ENCODE measurements at regions not wholly inside any gene's neighbourhood (a gene's known extent, or its start where the extent isn't known, plus 50 kb on each side); places are given as distances from the start of the nearest gene placed in this dataset.

DNA sequence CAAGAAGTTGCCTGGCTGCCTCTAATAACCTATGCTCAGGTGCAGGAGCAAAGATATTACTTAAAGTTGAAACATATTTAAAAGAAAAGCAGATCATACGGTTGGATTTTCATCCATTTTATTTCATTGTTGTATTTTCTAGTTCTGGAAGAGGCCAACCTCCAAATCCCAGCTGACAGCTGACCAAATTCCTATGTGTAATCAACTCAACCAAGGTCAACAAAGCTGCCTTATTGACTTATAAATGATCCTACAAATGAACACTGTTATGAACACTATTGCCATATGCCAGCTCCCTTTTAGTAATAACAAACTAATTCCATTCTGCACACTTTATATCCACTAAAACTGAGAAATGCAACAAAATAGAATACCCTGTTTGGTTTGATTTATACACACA is 1537.4 kb downstream of the SLITRK1 start:
- Histone ChIP-seq H4K20me1 (ENCODE audit: low read length) (no peaks in the 10 kb centered on the region), H3K4me2 (ENCODE audit: low read length) (no peak overlapping the region), H3K4me1 (ENCODE audit: insufficient read depth, low read length) (no peaks in the 10 kb centered on the region), H3F3A (ENCODE audit: low read length, unreplicated experiment) (no peaks in the 10 kb centered on the region), H3K27me3 (ENCODE audit: low read length) (no peaks in the 10 kb centered on the region), H3K9me2 (replicated peaks; ENCODE audit: low read length) (no peaks in the 10 kb centered on the region), H3K79me2 (ENCODE audit: low read length) (no peaks in the 10 kb centered on the region), H3K36me3 (ENCODE audit: low read depth, low read length) (no peaks in the 10 kb centered on the region), H3K9ac (ENCODE audit: low read length) (no peak overlapping the region), H3K4me3 (ENCODE audit: low read length) (no peak overlapping the region), H3K27ac (ENCODE audit: low read length) (no peak overlapping the region), H2AFZ (ENCODE audit: low read length) (no peak overlapping the region), H3K9me3 (ENCODE audit: low read length) (no peaks in the 10 kb centered on the region)
- ChIA-PET POLR2A (ENCODE audit: unreplicated experiment) (no interaction called here), CTCF (interaction anchor here (0.6 kb wide), 1 partner anchor 954 kb away, joined by 3 read pairs; no protein-coding TSS in a partner anchor)
- TF ChIP-seq, protein P1, sequence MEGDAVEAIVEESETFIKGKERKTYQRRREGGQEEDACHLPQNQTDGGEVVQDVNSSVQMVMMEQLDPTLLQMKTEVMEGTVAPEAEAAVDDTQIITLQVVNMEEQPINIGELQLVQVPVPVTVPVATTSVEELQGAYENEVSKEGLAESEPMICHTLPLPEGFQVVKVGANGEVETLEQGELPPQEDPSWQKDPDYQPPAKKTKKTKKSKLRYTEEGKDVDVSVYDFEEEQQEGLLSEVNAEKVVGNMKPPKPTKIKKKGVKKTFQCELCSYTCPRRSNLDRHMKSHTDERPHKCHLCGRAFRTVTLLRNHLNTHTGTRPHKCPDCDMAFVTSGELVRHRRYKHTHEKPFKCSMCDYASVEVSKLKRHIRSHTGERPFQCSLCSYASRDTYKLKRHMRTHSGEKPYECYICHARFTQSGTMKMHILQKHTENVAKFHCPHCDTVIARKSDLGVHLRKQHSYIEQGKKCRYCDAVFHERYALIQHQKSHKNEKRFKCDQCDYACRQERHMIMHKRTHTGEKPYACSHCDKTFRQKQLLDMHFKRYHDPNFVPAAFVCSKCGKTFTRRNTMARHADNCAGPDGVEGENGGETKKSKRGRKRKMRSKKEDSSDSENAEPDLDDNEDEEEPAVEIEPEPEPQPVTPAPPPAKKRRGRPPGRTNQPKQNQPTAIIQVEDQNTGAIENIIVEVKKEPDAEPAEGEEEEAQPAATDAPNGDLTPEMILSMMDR (conservative IDR thresholded peaks at IDR 0.05; ENCODE audit: low read depth, low read length): no peak
- TF ChIP-seq EZH2phosphoT487 (IDR thresholded peaks at IDR 0.05; ENCODE audit: borderline replicate concordance, low read length) (no peak), EZH2 (IDR thresholded peaks at IDR 0.05; ENCODE audit: low read length, unreplicated experiment) (no peak)
- intact Hi-C loops (cut with micrococcal nuclease): no loop called here
- DNase-seq (no peak), ATAC-seq (no peak)
- BruUV-seq (replicated peaks): no TSS peak

DNA sequence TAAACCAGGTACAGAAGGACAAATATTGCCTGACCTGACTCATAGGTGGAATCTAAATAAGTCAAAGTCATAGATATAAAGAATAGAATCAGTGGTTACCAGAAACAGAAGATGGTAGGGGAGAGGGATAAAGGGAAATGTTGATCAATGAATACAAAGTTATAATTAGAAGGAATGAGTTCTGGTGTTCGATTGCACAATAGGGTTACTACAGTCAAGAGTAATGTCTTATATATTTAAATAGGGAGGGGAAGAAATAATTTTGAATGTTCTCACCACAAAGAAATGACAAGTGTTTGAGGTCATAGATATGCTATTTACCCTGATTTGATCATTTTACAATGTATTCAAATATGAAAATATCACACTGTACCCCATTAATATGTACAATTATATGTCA is 1541.2 kb downstream of the SLITRK1 start:
- no TSS peak for BruUV-seq (replicated peaks)
- no peak for TF ChIP-seq EZH2 (IDR thresholded peaks at IDR 0.05; ENCODE audit: low read length, unreplicated experiment)
- TF ChIP-seq, protein P1 (conservative IDR thresholded peaks at IDR 0.05; ENCODE audit: low read depth, low read length): no peak
- TF ChIP-seq EZH2phosphoT487 (IDR thresholded peaks at IDR 0.05; ENCODE audit: borderline replicate concordance, low read length): no peak
- Histone ChIP-seq H2AFZ (ENCODE audit: low read length) (no peak overlapping the region), H3F3A (ENCODE audit: low read length, unreplicated experiment) (no peaks in the 10 kb centered on the region), H3K9me2 (replicated peaks; ENCODE audit: low read length) (no peaks in the 10 kb centered on the region), H3K9ac (ENCODE audit: low read length) (no peak overlapping the region), H3K79me2 (ENCODE audit: low read length) (no peaks in the 10 kb centered on the region), H3K4me3 (ENCODE audit: low read length) (no peak overlapping the region), H3K9me3 (ENCODE audit: low read length) (no peaks in the 10 kb centered on the region), H3K4me2 (ENCODE audit: low read length) (no peak overlapping the region), H3K27me3 (ENCODE audit: low read length) (no peaks in the 10 kb centered on the region), H3K27ac (ENCODE audit: low read length) (no peak overlapping the region), H3K4me1 (ENCODE audit: insufficient read depth, low read length) (no peaks in the 10 kb centered on the region), H3K36me3 (ENCODE audit: low read depth, low read length) (no peaks in the 10 kb centered on the region), H4K20me1 (ENCODE audit: low read length) (no peaks in the 10 kb centered on the region)
- DNase-seq (no peak), ATAC-seq (no peak)
- ChIA-PET CTCF (no interaction called here), POLR2A (ENCODE audit: unreplicated experiment) (no interaction called here)
- intact Hi-C loops (cut with micrococcal nuclease): no loop called here

DNA sequence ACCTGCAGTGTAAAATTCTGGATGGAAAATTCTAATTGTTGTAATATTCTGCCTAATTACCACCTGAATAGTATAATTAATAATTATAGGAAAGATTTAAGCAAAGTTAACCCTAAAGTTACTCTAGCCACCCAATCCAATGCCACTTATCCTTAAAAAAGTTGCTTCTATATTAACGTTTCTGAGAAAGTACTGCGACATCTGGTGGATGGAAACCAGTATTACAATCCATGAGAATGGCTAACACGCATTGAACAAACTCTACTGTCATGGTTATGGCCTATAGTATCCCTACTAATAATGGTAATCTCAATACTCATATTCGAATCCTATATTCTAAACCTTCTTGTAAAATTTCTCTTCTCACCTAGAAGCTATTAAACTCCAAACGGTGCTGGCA is 1551.8 kb downstream of the SLITRK1 start:
- Histone ChIP-seq H3K36me3 (ENCODE audit: low read depth, low read length) (no peaks in the 10 kb centered on the region), H3K9me2 (replicated peaks; ENCODE audit: low read length) (no peaks in the 10 kb centered on the region), H3K27ac (ENCODE audit: low read length) (no peak overlapping the region), H3K9me3 (ENCODE audit: low read length) (no peaks in the 10 kb centered on the region), H3K4me1 (ENCODE audit: insufficient read depth, low read length) (no peaks in the 10 kb centered on the region), H3F3A (ENCODE audit: low read length, unreplicated experiment) (no peaks in the 10 kb centered on the region), H3K4me3 (ENCODE audit: low read length) (no peak overlapping the region), H4K20me1 (ENCODE audit: low read length) (no peaks in the 10 kb centered on the region), H2AFZ (ENCODE audit: low read length) (no peak overlapping the region), H3K79me2 (ENCODE audit: low read length) (no peaks in the 10 kb centered on the region), H3K27me3 (ENCODE audit: low read length) (no peaks in the 10 kb centered on the region), H3K9ac (ENCODE audit: low read length) (no peak overlapping the region), H3K4me2 (ENCODE audit: low read length) (no peak overlapping the region)
- no peak for TF ChIP-seq EZH2 (IDR thresholded peaks at IDR 0.05; ENCODE audit: low read length, unreplicated experiment)
- TF ChIP-seq, protein P1 (conservative IDR thresholded peaks at IDR 0.05; ENCODE audit: low read depth, low read length): peak; percentile 65
- no peak for TF ChIP-seq EZH2phosphoT487 (IDR thresholded peaks at IDR 0.05; ENCODE audit: borderline replicate concordance, low read length)
- ChIA-PET POLR2A (ENCODE audit: unreplicated experiment) (no interaction called here), CTCF (no interaction called here)
- DNase-seq (peak; percentile 59), ATAC-seq (no peak; the same call in 1 of the 2 replicates)
- BruUV-seq (replicated peaks): no TSS peak
- intact Hi-C loops (cut with micrococcal nuclease): loop anchor here (1.0 kb wide), 1 partner anchor 400 kb away; no protein-coding TSS in a partner anchor
